Endothelial cell of umbilical vein (primary cell): ENCODE measurements at regions not wholly inside any gene's neighbourhood (a gene's known extent, or its start where the extent isn't known, plus 50 kb on each side); places are given as distances from the start of the nearest gene placed in this dataset.

Experiments
- BruUV-seq: library from RNA; stranded (reverse); fragments of 400-500 nt; replicated peaks from 2 replicates; lab custom pipeline; 2021; lab: Mats Ljungman, UMichigan
- CTCF ChIA-PET: fragments of 300-600, 350-600 bp; sonication (Branson Sonifier 250); formaldehyde crosslinking; loops from one replicate; lab custom pipeline; 2021; ENCODE audit warnings: antibody characterized with exemption, inconsistent platforms; lab: Charles Lee
- POLR2A ChIA-PET: fragments of 300-600, 350-600 bp; sonication (Branson Sonifier 250); formaldehyde crosslinking; loops from one replicate; lab custom pipeline; 2021; ENCODE audit warnings: antibody characterized with exemption, inconsistent platforms; lab: Charles Lee
- DNase-seq: peaks from one replicate; pipeline ENCODE4 v3.0.0-alpha.2; 2011; ENCODE audit warnings: low read depth, low spot score
- FAIRE-seq: peaks from 2 replicates; lab custom pipeline; 2011; peaks lifted over from hg19 to GRCh38; lab: Jason Lieb, UNC
- H2AFZ ChIP-seq: 2 replicates; pipeline ENCODE4 v1.6.0; 2012; ENCODE audit warnings: low read depth, low read length, control low read depth, inconsistent platforms
- H3K27ac ChIP-seq: 2 replicates; pipeline ENCODE4 v1.5.1; 2011; ENCODE audit warnings: low read depth, mild to moderate bottlenecking, control low read depth, low read length, moderate library complexity; ENCODE audit not compliant: insufficient read depth
- H3K27me3 ChIP-seq, 2 experiments: 2 replicates each; pipeline versions ENCODE4 v1.6.0 to v1.6.1; 2011; ENCODE audit warnings: low read length in 2 of 2, mixed read lengths in 1 of 2; ENCODE audit not compliant: control insufficient read depth in 2 of 2, insufficient read depth in 2 of 2
- H3K36me3 ChIP-seq, 2 experiments: 2 replicates in 1 of 2; 3 replicates in 1 of 2; pipeline ENCODE4 v1.5.1; 2011; ENCODE audit warnings: low read length in 2 of 2, mild to moderate bottlenecking in 1 of 2, moderate library complexity in 1 of 2; ENCODE audit not compliant: control insufficient read depth in 2 of 2, insufficient read depth in 2 of 2; ENCODE audit errors: extremely low read depth in 1 of 2
- H3K4me1 ChIP-seq: 3 replicates; pipeline ENCODE4 v1.5.1; 2011; ENCODE audit warnings: mild to moderate bottlenecking, low read length; ENCODE audit not compliant: control insufficient read depth, insufficient read depth; ENCODE audit errors: extremely low read depth
- H3K4me2 ChIP-seq: 2 replicates; pipeline ENCODE4 v1.6.1; 2011; ENCODE audit warnings: low read length, control low read depth, mixed read lengths; ENCODE audit not compliant: insufficient read depth
- H3K4me3 ChIP-seq, 3 experiments: fragments of 200-600 bp in 1 of 3; sonication (generic), shearing (Covaris generic) in 1 of 3; replicated peaks in 1 of 3; 2 replicates each; pipeline ENCODE4 v1.5.1; 2011 to 2016; ENCODE audit warnings: control low read depth in 3 of 3, low read length in 3 of 3, mild to moderate bottlenecking in 2 of 3, inconsistent platforms in 1 of 3, low read depth in 1 of 3, moderate library complexity in 1 of 3; ENCODE audit not compliant: insufficient read depth in 1 of 3
- H3K79me2 ChIP-seq: 2 replicates; pipeline ENCODE4 v1.6.0; 2012; ENCODE audit warnings: low read length, inconsistent platforms; ENCODE audit not compliant: control insufficient read depth, insufficient read depth
- H3K9ac ChIP-seq: replicated peaks from 2 replicates; pipeline ENCODE3; 2011; ENCODE audit warnings: low read length, control low read depth; ENCODE audit not compliant: insufficient read depth; ENCODE audit errors: extremely low read depth
- H3K9me1 ChIP-seq: replicated peaks from 3 replicates; pipeline ENCODE4 v1.6.0; 2011; ENCODE audit warnings: mild to moderate bottlenecking, low read length; ENCODE audit not compliant: control insufficient read depth, insufficient read depth; ENCODE audit errors: extremely low read depth
- H3K9me3 ChIP-seq: replicated peaks from 2 replicates; pipeline ENCODE4 v1.5.1; 2012; ENCODE audit warnings: low read length, inconsistent platforms; ENCODE audit not compliant: control insufficient read depth, insufficient read depth
- H4K20me1 ChIP-seq: replicated peaks from 2 replicates; pipeline ENCODE3; 2011; ENCODE audit warnings: mild to moderate bottlenecking, low read length; ENCODE audit not compliant: control insufficient read depth, insufficient read depth; ENCODE audit errors: extremely low read depth
- EZH2 ChIP-seq: IDR thresholded peaks from 2 replicates; pipeline ENCODE4 v1.6.1; 2012; ENCODE audit warnings: borderline replicate concordance, low read depth, mild to moderate bottlenecking, moderate library complexity, low read length, inconsistent platforms; ENCODE audit not compliant: severe bottlenecking
- FOS ChIP-seq: IDR thresholded peaks from 2 replicates; pipeline ENCODE4 v1.6.1; 2011; ENCODE audit warnings: mild to moderate bottlenecking, low read length, moderate library complexity, borderline replicate concordance; ENCODE audit not compliant: insufficient read depth
- GATA2 ChIP-seq: IDR thresholded peaks from 2 replicates; pipeline ENCODE4 v1.7.0; 2011; ENCODE audit warnings: low read depth, mild to moderate bottlenecking, moderate library complexity, mixed read lengths, low read length; ENCODE audit not compliant: insufficient read length, insufficient read depth
- JUN ChIP-seq: IDR thresholded peaks from 2 replicates; pipeline ENCODE4 v1.6.1; 2011; ENCODE audit warnings: borderline replicate concordance, low read depth; ENCODE audit not compliant: insufficient read length, insufficient read depth
- MAX ChIP-seq: IDR thresholded peaks from 2 replicates; pipeline ENCODE4 v1.6.1; 2011; ENCODE audit not compliant: insufficient read depth, insufficient read length
- MYC ChIP-seq: IDR thresholded peaks from one replicate; pipeline ENCODE4 v1.6.1; 2011; ENCODE audit warnings: mild to moderate bottlenecking, low read depth, low read length
- POLR2A ChIP-seq: IDR thresholded peaks from 2 replicates; pipeline ENCODE4 v1.6.1; 2012; ENCODE audit warnings: low read depth, mild to moderate bottlenecking, control low read depth, low read length
- POLR2AphosphoS5 ChIP-seq: IDR thresholded peaks from 2 replicates; pipeline ENCODE4 v1.6.1; 2012; ENCODE audit warnings: low read depth, mild to moderate bottlenecking, control low read depth, low read length, moderate library complexity; ENCODE audit not compliant: insufficient read depth
- dilution Hi-C: fragments of 300-500 bp; cut with MboI; formaldehyde crosslinking; loops from one replicate; pipeline ENCODE4 v1.15.0; 2019; ENCODE audit warnings: low sequenced_read_pairs; ENCODE audit not compliant: extremely low pct_ligation_motif_present
- intact Hi-C: fragments of 100-400 bp; cut with micrococcal nuclease; formaldehyde crosslinking; loops from one replicate; pipeline ENCODE4 v1.10.0; 2022
- TF ChIP-seq, protein P1 (sequence below), 2 donors: IDR thresholded peaks; 1 replicate in 1 of 2; 2 replicates in 1 of 2; pipeline ENCODE4 v1.5.1; 2011; ENCODE audit warnings: low read length in 2 of 2, mild to moderate bottlenecking in 2 of 2, moderate library complexity in 2 of 2, control low read depth in 1 of 2, inconsistent platforms in 1 of 2, low read depth in 1 of 2; ENCODE audit not compliant: insufficient read depth in 1 of 2; ENCODE audit errors: extremely low read depth in 1 of 2

GRCh38 chr5:38029397-38030065 lies 189.7 kb upstream of the GDNF start:
- Histone ChIP-seq H4K20me1 (no peaks in the 10 kb centered on the region), H3K9me3 (no peaks in the 10 kb centered on the region), H3K79me2 (no peaks in the 10 kb centered on the region), H3K27me3 (peaks cover 0 to 3% of the 10 kb centered on the region in 2 experiments), H3K9ac (no peak overlapping the region), H3K27ac (no peak overlapping the region), H2AFZ (no peak overlapping the region), H3K4me3 (no peak overlapping the region), H3K9me1 (no peaks in the 10 kb centered on the region), H3K4me2 (no peak overlapping the region), H3K4me1 (no peaks in the 10 kb centered on the region), H3K36me3 (no peaks in the 10 kb centered on the region)
- no peak for DNase-seq
- ChIA-PET POLR2A (no interaction called here), CTCF (no interaction called here)
- no TSS peak for BruUV-seq
- intact Hi-C loops: loop anchor here (5.0 kb wide), 1 partner anchor 617 kb away; no protein-coding TSS in a partner anchor
- FAIRE-seq: no peak
- TF ChIP-seq POLR2AphosphoS5 (no peak), FOS (no peak), GATA2 (no peak), EZH2 (no peak), MAX (no peak), POLR2A (no peak), MYC (no peak), JUN (no peak)
- TF ChIP-seq, protein P1, sequence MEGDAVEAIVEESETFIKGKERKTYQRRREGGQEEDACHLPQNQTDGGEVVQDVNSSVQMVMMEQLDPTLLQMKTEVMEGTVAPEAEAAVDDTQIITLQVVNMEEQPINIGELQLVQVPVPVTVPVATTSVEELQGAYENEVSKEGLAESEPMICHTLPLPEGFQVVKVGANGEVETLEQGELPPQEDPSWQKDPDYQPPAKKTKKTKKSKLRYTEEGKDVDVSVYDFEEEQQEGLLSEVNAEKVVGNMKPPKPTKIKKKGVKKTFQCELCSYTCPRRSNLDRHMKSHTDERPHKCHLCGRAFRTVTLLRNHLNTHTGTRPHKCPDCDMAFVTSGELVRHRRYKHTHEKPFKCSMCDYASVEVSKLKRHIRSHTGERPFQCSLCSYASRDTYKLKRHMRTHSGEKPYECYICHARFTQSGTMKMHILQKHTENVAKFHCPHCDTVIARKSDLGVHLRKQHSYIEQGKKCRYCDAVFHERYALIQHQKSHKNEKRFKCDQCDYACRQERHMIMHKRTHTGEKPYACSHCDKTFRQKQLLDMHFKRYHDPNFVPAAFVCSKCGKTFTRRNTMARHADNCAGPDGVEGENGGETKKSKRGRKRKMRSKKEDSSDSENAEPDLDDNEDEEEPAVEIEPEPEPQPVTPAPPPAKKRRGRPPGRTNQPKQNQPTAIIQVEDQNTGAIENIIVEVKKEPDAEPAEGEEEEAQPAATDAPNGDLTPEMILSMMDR (IDR thresholded peaks at IDR 0.05; ENCODE audit: extremely low read depth in 1 of 2, insufficient read depth in 1 of 2, low read depth in 1 of 2, low read length in 2 of 2): no peak
- dilution Hi-C loops: no loop called here
